Mucosa of descending colon (tissue), 3 donors: ENCODE measurements at regions not wholly inside any gene's neighbourhood (a gene's known extent, or its start where the extent isn't known, plus 50 kb on each side); places are given as distances from the start of the nearest gene placed in this dataset.

Experiments used
- ATAC-seq: fragments of 200-7000 bp; cut with Tn5 transposase; one replicate; pipeline ENCODE4 v1.9.1; 2020; ENCODE audit warnings: mild to moderate bottlenecking, moderate library complexity
- DNase-seq, 3 donors: peaks; one replicate each; pipeline ENCODE4 v3.0.0-alpha.2; 2020
- H3K36me3 ChIP-seq: fragments of 200-600 bp; one replicate; pipeline ENCODE4 v1.8.0; 2021; ENCODE audit warnings: low read depth, mild to moderate bottlenecking
- H3K4me1 ChIP-seq: fragments of 200-600 bp; one replicate; pipeline ENCODE4 v1.8.0; 2021; ENCODE audit warnings: low read depth, mild to moderate bottlenecking
- H3K4me3 ChIP-seq: fragments of 200-600 bp; one replicate; pipeline ENCODE4 v1.8.0; 2021; ENCODE audit warnings: mild to moderate bottlenecking
- H3K9me3 ChIP-seq: fragments of 200-600 bp; one replicate; pipeline ENCODE4 v1.8.0; 2021; ENCODE audit warnings: mild to moderate bottlenecking
- intact Hi-C, 2 donors: fragments of 100-400 bp; cut with DNase I in 1 of 2; cut with micrococcal nuclease in 1 of 2; formaldehyde crosslinking; loops; one replicate each; pipeline versions ENCODE4 v1.11.0 to v1.11.1; 2022; cut with DNase I, micrococcal nuclease
- TF ChIP-seq, protein P1 (sequence below): fragments of 200-600 bp; IDR thresholded peaks from one replicate; pipeline ENCODE4 v1.8.0; 2022; ENCODE audit warnings: antibody characterized with exemption, mild to moderate bottlenecking
- donor health status: DM: no; HTN: no; CAD: no; lungs with moderate emphysema.
- donor health status: DM: no; HTN: no; CAD: no.
- donor health status: DM: no; HTN: yes; CAD: no.

DNA sequence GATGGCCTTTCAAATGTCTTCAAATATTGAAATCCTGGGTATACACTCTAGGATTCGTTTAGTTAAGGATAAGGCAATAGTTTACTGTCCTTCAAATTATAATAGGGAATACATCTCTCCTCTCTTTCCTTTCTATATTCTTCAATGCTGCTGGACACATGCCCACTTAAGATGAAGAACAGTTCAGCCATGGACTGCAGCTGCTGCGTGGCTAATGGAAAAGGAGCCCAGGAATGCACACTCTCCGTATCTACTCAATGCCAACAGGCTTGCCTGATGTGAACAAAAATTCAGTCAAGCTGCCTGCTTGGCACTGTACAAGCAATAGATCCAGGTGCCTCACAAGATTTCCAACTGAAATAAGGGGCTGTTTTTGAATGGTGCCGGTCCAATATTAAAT, 321.2 kb upstream of the LYPLAL1 start:
- DNase-seq, result no peak
- Histone ChIP-seq H3K9me3 (no peaks in the 10 kb centered on the region), H3K4me1 (no peaks in the 10 kb centered on the region), H3K36me3 (no peaks in the 10 kb centered on the region), H3K4me3 (no peak overlapping the region)
- intact Hi-C loops, result no loop called here
- TF ChIP-seq, protein P1, sequence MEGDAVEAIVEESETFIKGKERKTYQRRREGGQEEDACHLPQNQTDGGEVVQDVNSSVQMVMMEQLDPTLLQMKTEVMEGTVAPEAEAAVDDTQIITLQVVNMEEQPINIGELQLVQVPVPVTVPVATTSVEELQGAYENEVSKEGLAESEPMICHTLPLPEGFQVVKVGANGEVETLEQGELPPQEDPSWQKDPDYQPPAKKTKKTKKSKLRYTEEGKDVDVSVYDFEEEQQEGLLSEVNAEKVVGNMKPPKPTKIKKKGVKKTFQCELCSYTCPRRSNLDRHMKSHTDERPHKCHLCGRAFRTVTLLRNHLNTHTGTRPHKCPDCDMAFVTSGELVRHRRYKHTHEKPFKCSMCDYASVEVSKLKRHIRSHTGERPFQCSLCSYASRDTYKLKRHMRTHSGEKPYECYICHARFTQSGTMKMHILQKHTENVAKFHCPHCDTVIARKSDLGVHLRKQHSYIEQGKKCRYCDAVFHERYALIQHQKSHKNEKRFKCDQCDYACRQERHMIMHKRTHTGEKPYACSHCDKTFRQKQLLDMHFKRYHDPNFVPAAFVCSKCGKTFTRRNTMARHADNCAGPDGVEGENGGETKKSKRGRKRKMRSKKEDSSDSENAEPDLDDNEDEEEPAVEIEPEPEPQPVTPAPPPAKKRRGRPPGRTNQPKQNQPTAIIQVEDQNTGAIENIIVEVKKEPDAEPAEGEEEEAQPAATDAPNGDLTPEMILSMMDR, result no peak
- ATAC-seq, result no peak

DNA sequence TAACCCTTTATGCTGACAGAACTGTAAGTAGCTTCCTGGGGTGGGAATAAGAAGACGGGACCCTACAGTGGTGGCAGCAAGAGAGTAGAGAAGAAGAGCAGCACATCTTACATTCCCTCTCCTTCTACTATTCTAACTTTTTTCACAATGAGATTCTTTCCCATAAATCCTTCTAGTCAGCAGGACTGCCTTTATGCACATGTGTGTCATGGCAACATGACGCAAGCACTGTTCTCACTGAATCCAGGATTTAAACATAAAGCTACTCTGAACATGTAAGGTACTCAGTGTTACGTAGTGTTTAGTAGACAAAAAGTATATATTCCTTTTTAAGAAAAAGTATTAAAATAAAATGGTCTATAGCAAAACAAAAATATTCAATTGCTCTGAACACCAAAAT, 309.7 kb upstream of the LYPLAL1 start:
- Histone ChIP-seq H3K4me3 (no peak overlapping the region), H3K9me3 (no peaks in the 10 kb centered on the region), H3K4me1 (no peaks in the 10 kb centered on the region), H3K36me3 (no peaks in the 10 kb centered on the region)
- DNase-seq, result no peak
- TF ChIP-seq, protein P1, result no peak
- no peak for ATAC-seq
- intact Hi-C loops, result no loop called here

DNA sequence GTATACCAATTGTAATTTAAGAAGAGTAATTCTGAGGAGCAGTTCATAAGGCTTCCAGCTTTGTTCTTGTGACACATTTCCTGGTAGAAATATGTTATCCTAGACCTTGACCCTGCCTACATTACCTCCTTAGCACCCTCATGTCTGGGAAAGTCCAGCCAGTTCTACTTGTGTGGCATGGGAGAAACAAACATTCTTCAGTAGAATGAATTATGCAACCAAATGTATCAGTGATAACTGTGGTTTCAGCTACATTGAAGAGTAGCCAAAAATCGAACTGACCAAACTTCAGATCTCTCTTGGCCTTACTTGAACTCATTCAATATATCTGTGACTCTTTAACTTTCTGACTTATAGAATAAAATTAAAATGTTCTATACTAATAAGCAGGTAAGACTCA, 308.1 kb upstream of the LYPLAL1 start:
- Histone ChIP-seq H3K36me3 (no peaks in the 10 kb centered on the region), H3K4me3 (no peak overlapping the region), H3K9me3 (no peaks in the 10 kb centered on the region), H3K4me1 (no peaks in the 10 kb centered on the region)
- TF ChIP-seq, protein P1, result no peak
- intact Hi-C loops, result no loop called here
- DNase-seq (no peak), ATAC-seq (no peak)

DNA sequence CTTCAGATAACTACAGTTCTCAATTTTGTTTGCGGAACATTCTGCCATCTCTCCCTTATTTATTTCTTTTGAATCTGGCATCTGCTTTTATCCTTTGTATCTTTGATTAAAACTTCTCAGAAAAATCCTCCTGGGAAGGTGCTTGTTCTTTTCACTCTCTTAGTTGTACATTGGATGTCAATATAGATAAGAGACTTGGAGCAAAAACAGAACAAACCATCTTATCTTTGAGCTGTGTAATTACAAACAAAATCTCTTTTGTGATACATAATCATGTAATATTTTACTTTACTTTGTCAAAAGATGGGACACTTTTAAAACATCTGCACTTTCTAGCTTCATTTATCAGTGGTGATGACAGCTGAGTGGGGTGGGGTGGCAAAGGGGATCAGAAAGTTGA, 307.2 kb upstream of the LYPLAL1 start:
- no peak for ATAC-seq
- Histone ChIP-seq H3K9me3 (no peaks in the 10 kb centered on the region), H3K4me1 (no peaks in the 10 kb centered on the region), H3K4me3 (no peak overlapping the region), H3K36me3 (no peaks in the 10 kb centered on the region)
- intact Hi-C loops, result no loop called here
- TF ChIP-seq, protein P1, result no peak
- no peak for DNase-seq

DNA sequence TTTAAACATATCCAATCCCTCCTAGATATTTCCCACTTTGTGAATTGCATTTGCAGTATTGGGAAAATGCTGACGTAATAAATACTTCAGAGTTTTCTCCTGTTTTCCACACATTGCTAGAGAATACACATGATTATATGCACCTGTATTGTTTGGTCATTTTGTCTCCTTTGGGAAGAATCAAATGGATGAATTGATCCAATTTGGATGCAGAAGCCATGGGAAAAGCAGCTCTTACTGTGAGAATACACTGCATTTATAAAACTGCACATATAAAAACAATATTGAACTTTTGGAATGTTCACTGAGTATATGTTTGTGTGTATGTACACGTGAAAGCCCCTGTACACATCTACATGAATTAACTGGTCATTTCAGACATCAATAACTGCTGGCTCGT, 306.6 kb upstream of the LYPLAL1 start:
- no peak for DNase-seq
- Histone ChIP-seq H3K4me1 (no peaks in the 10 kb centered on the region), H3K36me3 (no peaks in the 10 kb centered on the region), H3K9me3 (no peaks in the 10 kb centered on the region), H3K4me3 (no peak overlapping the region)
- ATAC-seq, result no peak
- intact Hi-C loops, result no loop called here
- TF ChIP-seq, protein P1, result no peak

DNA sequence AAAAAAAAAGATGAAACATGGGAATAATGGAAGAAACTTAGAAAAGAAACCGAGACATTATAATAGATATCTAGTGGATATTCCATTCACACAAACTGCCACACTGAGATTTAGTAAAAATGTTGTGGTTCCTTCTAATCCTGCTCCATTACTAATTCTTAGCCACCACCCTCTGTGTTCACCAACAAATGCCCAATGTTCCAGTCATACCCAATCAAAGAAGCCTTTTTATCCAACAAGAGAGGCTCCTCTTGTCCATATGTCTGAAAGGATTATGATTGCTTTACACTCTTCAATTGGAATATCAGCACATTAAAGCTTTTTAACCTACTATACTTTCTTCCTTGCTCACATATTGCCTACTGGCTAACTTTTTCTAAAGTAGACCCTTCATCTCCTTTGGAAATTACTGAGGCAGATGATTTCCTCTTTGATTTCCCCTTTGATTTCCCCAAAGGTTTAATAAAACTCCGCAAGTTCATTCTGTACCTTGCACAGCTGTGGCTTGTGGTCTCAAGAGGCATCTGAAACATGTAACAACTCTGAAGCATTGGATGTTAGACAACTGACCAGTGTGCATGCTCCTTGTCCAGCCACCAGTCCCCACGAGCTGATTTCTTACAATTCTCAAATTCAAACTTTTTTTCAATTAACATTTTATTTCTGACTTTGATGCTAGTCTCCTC, 305.6 kb upstream of the LYPLAL1 start:
- Histone ChIP-seq H3K4me1 (no peaks in the 10 kb centered on the region), H3K36me3 (no peaks in the 10 kb centered on the region), H3K9me3 (no peaks in the 10 kb centered on the region), H3K4me3 (no peak overlapping the region)
- intact Hi-C loops, result no loop called here
- no peak for ATAC-seq
- DNase-seq, result no peak
- TF ChIP-seq, protein P1, result no peak
